GM20000 (cell line): ENCODE measurements at regions not wholly inside any gene's neighbourhood (a gene's known extent, or its start where the extent isn't known, plus 50 kb on each side); places are given as distances from the start of the nearest gene placed in this dataset.

Experiments used
- DNase-seq: peaks from one replicate; pipeline ENCODE4 v3.0.0; 2012; ENCODE audit warnings: low spot score
- TF ChIP-seq, protein P1 (sequence below): IDR thresholded peaks from 2 replicates; pipeline ENCODE4 v1.5.1; 2012; ENCODE audit warnings: mild to moderate bottlenecking, control low read depth; ENCODE audit errors: extremely low read depth, missing control alignments

GRCh38 chr5:17378346-17378997, 119.6 kb upstream of the TAF11L2 start:
- TF ChIP-seq, protein P1, sequence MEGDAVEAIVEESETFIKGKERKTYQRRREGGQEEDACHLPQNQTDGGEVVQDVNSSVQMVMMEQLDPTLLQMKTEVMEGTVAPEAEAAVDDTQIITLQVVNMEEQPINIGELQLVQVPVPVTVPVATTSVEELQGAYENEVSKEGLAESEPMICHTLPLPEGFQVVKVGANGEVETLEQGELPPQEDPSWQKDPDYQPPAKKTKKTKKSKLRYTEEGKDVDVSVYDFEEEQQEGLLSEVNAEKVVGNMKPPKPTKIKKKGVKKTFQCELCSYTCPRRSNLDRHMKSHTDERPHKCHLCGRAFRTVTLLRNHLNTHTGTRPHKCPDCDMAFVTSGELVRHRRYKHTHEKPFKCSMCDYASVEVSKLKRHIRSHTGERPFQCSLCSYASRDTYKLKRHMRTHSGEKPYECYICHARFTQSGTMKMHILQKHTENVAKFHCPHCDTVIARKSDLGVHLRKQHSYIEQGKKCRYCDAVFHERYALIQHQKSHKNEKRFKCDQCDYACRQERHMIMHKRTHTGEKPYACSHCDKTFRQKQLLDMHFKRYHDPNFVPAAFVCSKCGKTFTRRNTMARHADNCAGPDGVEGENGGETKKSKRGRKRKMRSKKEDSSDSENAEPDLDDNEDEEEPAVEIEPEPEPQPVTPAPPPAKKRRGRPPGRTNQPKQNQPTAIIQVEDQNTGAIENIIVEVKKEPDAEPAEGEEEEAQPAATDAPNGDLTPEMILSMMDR = no peak
- no peak for DNase-seq

DNA sequence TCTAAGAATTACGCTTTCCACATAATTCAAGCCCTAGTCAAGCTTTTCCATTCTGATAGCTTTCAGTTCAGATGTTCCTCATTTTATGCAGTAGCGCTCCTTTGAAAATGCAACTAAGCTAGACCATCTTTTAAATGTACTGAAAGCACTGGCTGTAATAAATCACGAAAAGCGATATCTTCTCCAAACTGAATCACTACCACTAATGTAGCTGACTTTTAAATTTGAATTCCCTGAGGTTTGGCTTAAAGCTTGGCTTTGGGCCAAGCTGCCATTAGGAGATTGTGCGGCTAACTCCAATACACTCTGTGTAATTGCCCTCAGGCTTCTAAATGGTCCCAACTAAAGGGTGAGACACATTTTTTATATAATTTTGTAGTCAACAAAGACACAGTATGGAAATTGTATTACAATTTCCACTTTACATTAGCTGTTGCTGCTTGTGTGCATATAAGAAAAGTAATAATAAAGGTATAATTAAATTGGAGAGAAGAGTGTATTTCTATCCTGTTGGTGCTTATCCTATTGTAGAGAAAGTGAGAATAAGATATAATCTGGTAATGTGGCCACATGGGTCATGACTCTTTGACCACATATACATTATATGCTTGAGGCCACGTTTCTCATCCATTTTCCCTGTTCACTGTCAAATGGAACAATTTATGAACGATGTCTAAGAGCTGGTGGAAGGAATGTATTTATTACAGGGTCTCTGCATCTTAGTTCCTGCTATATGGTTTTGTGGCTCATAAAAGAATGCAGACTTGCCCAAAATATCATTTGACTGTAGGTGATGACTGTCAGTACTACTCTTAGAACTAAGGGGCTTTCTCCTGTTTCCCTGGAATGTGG, 118.7 kb upstream of the TAF11L2 start:
- DNase-seq = no peak
- TF ChIP-seq, protein P1 = no peak

DNA sequence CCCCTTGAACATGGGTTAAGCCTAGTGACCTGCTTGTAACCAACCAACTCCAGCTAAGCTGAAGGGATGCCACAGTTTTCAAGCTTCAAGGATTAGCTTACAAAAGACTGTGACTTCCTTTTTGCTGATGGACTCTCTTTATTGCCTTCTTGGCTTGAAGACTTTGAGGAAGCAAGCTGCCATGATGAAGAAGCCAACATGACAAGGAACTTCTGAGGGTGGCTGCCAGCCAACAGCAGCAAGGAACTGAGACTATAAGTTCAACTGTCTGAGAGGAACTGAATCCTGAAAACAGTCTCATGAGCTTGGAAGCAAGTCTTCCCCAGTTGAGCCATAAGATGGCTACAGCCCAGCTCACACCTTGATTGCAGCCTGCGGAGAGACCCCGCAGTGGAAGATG, 116.1 kb upstream of the TAF11L2 start:
- TF ChIP-seq, protein P1 = no peak
- DNase-seq = no peak

DNA sequence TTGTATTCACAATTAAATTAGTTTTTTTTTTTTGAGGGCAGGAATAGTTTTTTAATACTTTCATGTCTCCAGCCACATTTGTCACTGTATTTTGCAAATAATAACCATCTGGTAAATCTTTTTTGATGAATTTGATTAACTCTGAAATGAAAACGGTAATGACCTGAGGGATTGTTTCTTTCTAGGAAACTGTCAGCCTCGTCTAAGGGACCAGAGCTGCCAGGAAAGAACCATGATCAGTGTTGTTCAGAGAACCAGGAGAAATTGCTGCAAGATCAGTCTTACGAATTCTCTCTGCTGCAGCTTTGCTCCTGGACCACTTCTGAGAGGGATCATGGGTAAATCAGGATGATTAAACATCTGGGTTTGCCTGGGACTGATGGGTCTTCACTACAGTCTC, 114.5 kb upstream of the TAF11L2 start:
- DNase-seq = no peak

DNA sequence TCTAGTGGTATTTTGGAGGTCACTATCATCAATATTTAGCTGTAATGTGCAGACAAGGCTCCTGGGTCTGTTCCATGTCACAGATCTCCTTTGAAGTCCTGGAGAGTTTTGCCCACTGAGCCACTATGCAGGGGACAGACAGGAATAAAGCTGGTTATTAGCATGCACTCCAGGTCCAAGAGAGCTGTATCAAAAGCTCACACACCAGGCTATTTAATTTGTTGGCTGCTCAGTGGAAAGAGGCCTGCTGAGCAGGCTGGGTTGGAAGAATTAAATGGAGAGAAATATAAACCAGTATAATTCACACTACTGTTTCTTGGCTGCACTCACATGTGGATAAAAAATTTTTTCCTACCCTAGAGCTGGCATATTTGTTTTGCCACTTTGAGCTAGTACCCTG, 113.8 kb upstream of the TAF11L2 start:
- TF ChIP-seq, protein P1 = no peak
- DNase-seq = no peak

More for the DNA sequence above, 114.5 kb upstream of the TAF11L2 start:
- TF ChIP-seq, protein P1 = no peak

DNA sequence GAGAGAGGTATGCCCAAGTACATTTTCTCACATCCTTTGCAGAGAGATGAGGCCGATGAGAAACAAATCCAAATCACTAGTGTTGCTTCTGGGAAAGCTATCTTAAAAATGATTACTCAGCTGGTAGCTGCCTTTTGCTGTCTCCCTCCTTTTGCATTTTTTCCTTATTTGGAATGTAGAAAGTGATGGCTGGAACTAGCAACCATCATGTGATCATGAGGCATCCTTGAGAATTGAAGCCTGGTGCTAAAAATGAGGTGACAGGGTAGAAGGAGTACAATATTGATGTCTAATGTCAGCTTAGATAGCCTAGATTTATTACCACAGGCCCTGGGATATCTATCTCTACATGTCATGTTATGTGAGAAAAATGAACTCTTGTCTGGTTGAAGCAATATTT, 109.3 kb upstream of the TAF11L2 start:
- DNase-seq = no peak
- TF ChIP-seq, protein P1 = no peak

GRCh38 chr5:17394086-17394485, 103.9 kb upstream of the TAF11L2 start:
- no peak for DNase-seq

More at GRCh38 chr5:17394086-17394485, 103.9 kb upstream of the TAF11L2 start:
- TF ChIP-seq, protein P1 = no peak
